ENCODE measurements at regions not wholly inside any gene's neighbourhood (a gene's known extent, or its start where the extent isn't known, plus 50 kb on each side); places are given as distances from the start of the nearest gene placed in this dataset.

GRCh38 chr13:40178130-40178529 is 488.3 kb downstream of the FOXO1 start:
- DNase-seq, result no peak

- DNase-seq, result no peak
These were observed 486.8 kb downstream of the FOXO1 start for GRCh38 chr13:40179445-40180281.

- DNase-seq, result no peak
These were observed 485.7 kb downstream of the FOXO1 start for GRCh38 chr13:40180776-40181175.

- no peak for DNase-seq
These were observed 485.1 kb downstream of the FOXO1 start for GRCh38 chr13:40181203-40181845.

GRCh38 chr13:40182591-40182990 is 483.9 kb downstream of the FOXO1 start:
- DNase-seq, result no peak

- no peak for DNase-seq
These were observed 481.0 kb downstream of the FOXO1 start for GRCh38 chr13:40185414-40185813.

GRCh38 chr13:40186041-40186440 is 480.4 kb downstream of the FOXO1 start:
- no peak for DNase-seq

- DNase-seq, result peak; percentile 81
These were observed 479.7 kb downstream of the FOXO1 start for GRCh38 chr13:40186626-40187323.

- DNase-seq, result peak; percentile 83
These were observed 479.1 kb downstream of the FOXO1 start for GRCh38 chr13:40187324-40187795.

GRCh38 chr13:40187841-40188591 is 478.4 kb downstream of the FOXO1 start:
- peak; percentile 69 for DNase-seq

- DNase-seq, result no peak
These were observed 477.0 kb downstream of the FOXO1 start for GRCh38 chr13:40189426-40189825.

GRCh38 chr13:40189898-40190630 is 476.4 kb downstream of the FOXO1 start:
- DNase-seq, result no peak

GRCh38 chr13:40190641-40191100 is 475.8 kb downstream of the FOXO1 start:
- peak; percentile 73 for DNase-seq

GRCh38 chr13:40191186-40191980 is 475.1 kb downstream of the FOXO1 start:
- DNase-seq, result no peak

- no peak for DNase-seq
These were observed 474.0 kb downstream of the FOXO1 start for GRCh38 chr13:40192452-40192851.

- DNase-seq, result no peak
These were observed 473.6 kb downstream of the FOXO1 start for GRCh38 chr13:40192858-40193257.

- DNase-seq, result no peak
These were observed 472.9 kb downstream of the FOXO1 start for GRCh38 chr13:40193286-40194223.

- no peak for DNase-seq
These were observed 472.1 kb downstream of the FOXO1 start for GRCh38 chr13:40194224-40194806.

GRCh38 chr13:40197049-40197448 is 469.4 kb downstream of the FOXO1 start:
- no peak for DNase-seq
